B cell (primary cell): ENCODE measurements at regions not wholly inside any gene's neighbourhood (a gene's known extent, or its start where the extent isn't known, plus 50 kb on each side); places are given as distances from the start of the nearest gene placed in this dataset.

Experiments
- ATAC-seq: fragments of 200-7000 bp; cut with Tn5 transposase; one replicate; pipeline ENCODE4 v1.10.0; 2021; ENCODE audit warnings: low read depth, mild to moderate bottlenecking, moderate number of reproducible peaks, moderate library complexity
- CTCF ChIA-PET: fragments of 350-600 bp; sonication (Branson Sonifier 250); formaldehyde crosslinking; loops from one replicate; lab custom pipeline; 2021; ENCODE audit warnings: antibody characterized with exemption, inconsistent platforms; lab: Charles Lee
- POLR2A ChIA-PET: fragments of 350-600 bp; sonication (Branson Sonifier 250); formaldehyde crosslinking; loops from one replicate; lab custom pipeline; 2021; ENCODE audit warnings: antibody characterized with exemption; lab: Charles Lee
- DNase-seq: peaks from one replicate; pipeline ENCODE4 v3.0.0; 2013
- H2AFZ ChIP-seq: 2 replicates; pipeline ENCODE4 v1.6.1; 2012; ENCODE audit warnings: mild to moderate bottlenecking, low read depth, low read length; ENCODE audit not compliant: insufficient read depth, poor library complexity, severe bottlenecking
- H3K27ac ChIP-seq, 2 donors: 1 replicate in 1 of 2; 2 replicates in 1 of 2; pipeline ENCODE4 v1.5.1; 2012 to 2013; ENCODE audit warnings: low read length in 2 of 2, mild to moderate bottlenecking in 2 of 2, moderate library complexity in 1 of 2
- H3K27me3 ChIP-seq, 4 experiments: fragments of 200-600 bp in 1 of 4; sonication (generic) in 1 of 4; replicated peaks in 1 of 4; 1 replicate in 2 of 4; 2 replicates in 2 of 4; pipeline versions ENCODE4 v1.6.1 to v1.7.0; 2013 to 2016; ENCODE audit warnings: low read length in 3 of 4, mild to moderate bottlenecking in 2 of 4, mixed read lengths in 1 of 4, moderate library complexity in 1 of 4; ENCODE audit not compliant: insufficient read depth in 4 of 4, control insufficient read depth in 3 of 4; ENCODE audit errors: control extremely low read depth in 1 of 4
- H3K36me3 ChIP-seq, 2 experiments: replicated peaks in 1 of 2; 1 replicate in 1 of 2; 2 replicates in 1 of 2; pipeline versions ENCODE4 v1.6.1 to v1.7.1; 2013; ENCODE audit warnings: low read length in 1 of 2; ENCODE audit not compliant: insufficient read depth in 2 of 2, control insufficient read depth in 1 of 2; ENCODE audit errors: control extremely low read depth in 1 of 2, extremely low read depth in 1 of 2
- H3K4me1 ChIP-seq, 2 donors: fragments of 200-600 bp in 1 of 2; sonication (generic) in 1 of 2; 1 replicate in 1 of 2; 2 replicates in 1 of 2; pipeline versions ENCODE4 v1.5.1 to v1.6.1; 2013 to 2017; ENCODE audit warnings: low read length in 2 of 2; ENCODE audit not compliant: control insufficient read depth in 2 of 2, insufficient read depth in 2 of 2
- H3K4me2 ChIP-seq: replicated peaks from 2 replicates; pipeline ENCODE3; 2012; ENCODE audit warnings: mild to moderate bottlenecking, low read depth, low read length; ENCODE audit not compliant: poor library complexity, severe bottlenecking
- H3K4me3 ChIP-seq, 5 experiments: fragments of 200-600 bp in 1 of 5; sonication (generic) in 1 of 5; 1 replicate in 3 of 5; 2 replicates in 2 of 5; pipeline versions ENCODE4 v1.5.1 to v1.7.0; 2011 to 2016; ENCODE audit warnings: low read length in 4 of 5, mild to moderate bottlenecking in 4 of 5, low read depth in 2 of 5, control low read depth in 1 of 5, moderate library complexity in 1 of 5; ENCODE audit not compliant: insufficient read depth in 1 of 5; ENCODE audit errors: control extremely low read depth in 1 of 5, extremely low read depth in 1 of 5
- H3K79me2 ChIP-seq: fragments of 200-600 bp; sonication (generic); one replicate; pipeline ENCODE4 v1.6.0; 2016; ENCODE audit warnings: low read length; ENCODE audit not compliant: control insufficient read depth, insufficient read depth
- H3K9ac ChIP-seq: fragments of 200-600 bp; sonication (generic); 2 replicates; pipeline ENCODE4 v1.6.1; 2017; ENCODE audit warnings: mild to moderate bottlenecking, low read length, moderate library complexity
- H3K9me3 ChIP-seq, 3 donors: one replicate each; pipeline versions ENCODE4 v1.6.1 to v1.7.1; 2013; ENCODE audit warnings: low read length in 2 of 3; ENCODE audit not compliant: control insufficient read depth in 2 of 3, insufficient read depth in 1 of 3; ENCODE audit errors: control extremely low read depth in 1 of 3
- H4K20me1 ChIP-seq: 2 replicates; pipeline ENCODE4 v1.6.0; 2012; ENCODE audit warnings: mild to moderate bottlenecking, low read length; ENCODE audit not compliant: insufficient read depth, control insufficient read depth, poor library complexity, severe bottlenecking
- H3K27ac Mint-ChIP-seq: one replicate; pipeline ENCODE4 v1.8.0; 2021; ENCODE audit warnings: mixed read lengths
- H3K27me3 Mint-ChIP-seq: one replicate; pipeline ENCODE4 v1.8.0; 2021; ENCODE audit warnings: mixed read lengths
- H3K4me1 Mint-ChIP-seq: one replicate; pipeline ENCODE4 v1.8.0; 2021; ENCODE audit warnings: mixed read lengths
- H3K4me3 Mint-ChIP-seq: one replicate; pipeline ENCODE4 v1.8.0; 2021; ENCODE audit warnings: mixed read lengths
- H3K9me3 Mint-ChIP-seq: one replicate; pipeline ENCODE4 v1.8.0; 2022; ENCODE audit warnings: mixed read lengths; ENCODE audit not compliant: insufficient read depth
- CTCF ChIP-seq: fragments of 200-600 bp; IDR thresholded peaks from one replicate; pipeline ENCODE4 v1.8.0; 2022; ENCODE audit warnings: antibody characterized with exemption, mild to moderate bottlenecking
- EZH2 ChIP-seq: IDR thresholded peaks from 2 replicates; pipeline ENCODE4 v1.6.1; 2012; ENCODE audit warnings: borderline replicate concordance, low read depth, mild to moderate bottlenecking, moderate library complexity, low read length; ENCODE audit not compliant: insufficient read depth, poor library complexity, severe bottlenecking
- WGBS: methylation state at CpG from one replicate; pipeline ENCODE4 v1.1.5; 2013; ENCODE audit warnings: missing lambda C conversion rate; ENCODE audit not compliant: insufficient coverage; 5-methylcytosine and 5-hydroxymethylcytosine counted together
- intact Hi-C: fragments of 100-400 bp; cut with micrococcal nuclease; formaldehyde crosslinking; loops from one replicate; pipeline ENCODE4 v1.10.0; 2022

GRCh38 chr3:55283441-55283925 lies 203.6 kb downstream of the WNT5A start:
- Histone ChIP-seq H3K27ac (no peak overlapping the region), H2AFZ (no peak overlapping the region), H3K4me3 (no peak overlapping the region), H3K27me3 (no peaks in the 10 kb centered on the region), H3K79me2 (no peaks in the 10 kb centered on the region), H4K20me1 (no peaks in the 10 kb centered on the region), H3K9ac (no peak overlapping the region), H3K4me2 (no peak overlapping the region), H3K9me3 (peaks cover 0 to 4% (median 0%) of the 10 kb centered on the region in 3 donors), H3K36me3 (no peaks in the 10 kb centered on the region), H3K4me1 (no peaks in the 10 kb centered on the region)
- H3K27ac Mint-ChIP-seq: no peak overlapping the region
- no peak for TF ChIP-seq EZH2
- no peak for TF ChIP-seq CTCF
- no peak overlapping the region for H3K4me3 Mint-ChIP-seq
- ATAC-seq (no peak), DNase-seq (no peak)
- POLR2A ChIA-PET: no interaction called here
- CTCF ChIA-PET: no interaction called here
- no peaks in the 10 kb centered on the region for H3K27me3 Mint-ChIP-seq
- H3K9me3 Mint-ChIP-seq: no peaks in the 10 kb centered on the region
- H3K4me1 Mint-ChIP-seq: no peaks in the 10 kb centered on the region
- WGBS: no CpG with 5 or more reads among the region's 2 CpGs
- intact Hi-C loops: no loop called here

GRCh38 chr3:55282994-55283393 lies 204.1 kb downstream of the WNT5A start:
- H3K27ac ChIP-seq: no peak overlapping the region
- H3K36me3 ChIP-seq: no peaks in the 10 kb centered on the region
- TF ChIP-seq CTCF (no peak), EZH2 (no peak)
- H3K4me1 Mint-ChIP-seq: no peaks in the 10 kb centered on the region
- no peaks in the 10 kb centered on the region for H3K4me1 ChIP-seq
- H3K9me3 Mint-ChIP-seq: no peaks in the 10 kb centered on the region
- ATAC-seq (no peak), DNase-seq (no peak)
- H3K9ac ChIP-seq: no peak overlapping the region
- H3K4me2 ChIP-seq: no peak overlapping the region
- H4K20me1 ChIP-seq: no peaks in the 10 kb centered on the region
- H3K9me3 ChIP-seq: peaks cover 0 to 4% (median 0%) of the 10 kb centered on the region in 3 donors
- H3K79me2 ChIP-seq: no peaks in the 10 kb centered on the region
- no peaks in the 10 kb centered on the region for H3K27me3 Mint-ChIP-seq
- intact Hi-C loops: no loop called here
- H3K27ac Mint-ChIP-seq: no peak overlapping the region
- no peak overlapping the region for H3K4me3 Mint-ChIP-seq
- no peak overlapping the region for H3K4me3 ChIP-seq
- CTCF ChIA-PET: no interaction called here
- no peak overlapping the region for H2AFZ ChIP-seq
- 83% methylated on average over 1 of the region's 4 CpGs for WGBS
- POLR2A ChIA-PET: no interaction called here
- H3K27me3 ChIP-seq: no peaks in the 10 kb centered on the region
